Liver (tissue), 8 donors: ENCODE measurements at regions not wholly inside any gene's neighbourhood (a gene's known extent, or its start where the extent isn't known, plus 50 kb on each side); places are given as distances from the start of the nearest gene placed in this dataset.

Source experiments
- DNase-seq: peaks from one replicate; pipeline ENCODE4 v3.0.0-alpha.2; 2017; ENCODE audit warnings: low spot score
- H3K27ac ChIP-seq, 2 donors: one replicate each; pipeline ENCODE4 v1.7.0; 2013; ENCODE audit warnings: inconsistent platforms in 2 of 2, low read length in 2 of 2, control low read depth in 1 of 2, low read depth in 1 of 2, mild to moderate bottlenecking in 1 of 2
- H3K27me3 ChIP-seq, 4 donors: one replicate each; pipeline versions ENCODE4 v1.6.1 to v1.7.0; 2013; ENCODE audit warnings: low read length in 3 of 4, inconsistent platforms in 1 of 4, mild to moderate bottlenecking in 1 of 4, moderate library complexity in 1 of 4; ENCODE audit not compliant: control insufficient read depth in 4 of 4, insufficient read depth in 4 of 4
- H3K36me3 ChIP-seq, 4 donors: one replicate each; pipeline versions ENCODE4 v1.6.1 to v1.7.0; 2013; ENCODE audit warnings: low read length in 3 of 4, mild to moderate bottlenecking in 3 of 4, low read depth in 1 of 4, moderate library complexity in 1 of 4; ENCODE audit not compliant: control insufficient read depth in 4 of 4, insufficient read depth in 3 of 4
- H3K4me1 ChIP-seq, 4 donors: one replicate each; pipeline versions ENCODE4 v1.6.1 to v1.7.0; 2013; ENCODE audit warnings: low read length in 3 of 4, mild to moderate bottlenecking in 3 of 4, moderate library complexity in 1 of 4; ENCODE audit not compliant: control insufficient read depth in 4 of 4, insufficient read depth in 4 of 4
- H3K4me3 ChIP-seq, 3 donors: one replicate each; pipeline versions ENCODE4 v1.6.1 to v1.7.0; 2013; ENCODE audit warnings: low read length in 3 of 3, control low read depth in 1 of 3, low read depth in 1 of 3, mild to moderate bottlenecking in 1 of 3
- H3K9ac ChIP-seq, 2 donors: one replicate each; pipeline ENCODE4 v1.7.0; 2013; ENCODE audit warnings: low read length in 2 of 2, mild to moderate bottlenecking in 2 of 2, moderate library complexity in 2 of 2, control low read depth in 1 of 2, low read depth in 1 of 2
- H3K9me3 ChIP-seq, 4 donors: one replicate each; pipeline versions ENCODE4 v1.6.1 to v1.7.0; 2013; ENCODE audit warnings: low read length in 3 of 4; ENCODE audit not compliant: control insufficient read depth in 4 of 4
- ATF3 ChIP-seq: IDR thresholded peaks from 2 replicates; pipeline ENCODE4 v1.6.1; 2016; ENCODE audit warnings: antibody characterized with exemption
- CTCF ChIP-seq: fragments of 150-350 bp; IDR thresholded peaks from 2 replicates; pipeline ENCODE4 v1.5.1; 2017; ENCODE audit warnings: improper control_type of control experiment, low read depth, low read length; ENCODE audit not compliant: missing input control
- EGR1 ChIP-seq, 2 donors: IDR thresholded peaks; 2 replicates each; pipeline ENCODE4 v1.6.1; 2016 to 2018; ENCODE audit warnings: antibody characterized with exemption in 2 of 2, low read depth in 2 of 2
- FOXA1 ChIP-seq: IDR thresholded peaks from 2 replicates; pipeline ENCODE4 v1.6.1; 2016; ENCODE audit warnings: antibody characterized with exemption
- HNF4A ChIP-seq, 2 donors: conservative IDR thresholded peaks; 2 replicates each; pipeline ENCODE4 v1.6.1; 2016; ENCODE audit warnings: antibody characterized with exemption in 2 of 2, mild to moderate bottlenecking in 2 of 2
- HNF4G ChIP-seq: IDR thresholded peaks from 2 replicates; pipeline ENCODE4 v1.6.1; 2016; ENCODE audit warnings: antibody characterized with exemption
- JUND ChIP-seq, 2 donors: IDR thresholded peaks; 2 replicates each; pipeline ENCODE4 v1.6.1; 2016; ENCODE audit warnings: antibody characterized with exemption in 2 of 2
- MAX ChIP-seq: IDR thresholded peaks from 2 replicates; pipeline ENCODE4 v1.6.1; 2016; ENCODE audit warnings: antibody characterized with exemption
- NR2F2 ChIP-seq: IDR thresholded peaks from 2 replicates; pipeline ENCODE4 v1.6.1; 2016; ENCODE audit warnings: antibody characterized with exemption
- RAD21 ChIP-seq, 2 donors: IDR thresholded peaks; 2 replicates each; pipeline ENCODE4 v1.6.1; 2016; ENCODE audit warnings: antibody characterized with exemption in 2 of 2, mild to moderate bottlenecking in 2 of 2
- REST ChIP-seq: IDR thresholded peaks from 2 replicates; pipeline ENCODE4 v1.6.1; 2016; ENCODE audit warnings: antibody characterized with exemption, mild to moderate bottlenecking
- RXRA ChIP-seq, 2 donors: IDR thresholded peaks; 2 replicates each; pipeline ENCODE4 v1.6.1; 2017 to 2018; ENCODE audit warnings: antibody characterized with exemption in 2 of 2, mild to moderate bottlenecking in 1 of 2
- SP1 ChIP-seq: IDR thresholded peaks from 2 replicates; pipeline ENCODE4 v1.6.1; 2018; ENCODE audit warnings: antibody characterized with exemption, mild to moderate bottlenecking
- TAF1 ChIP-seq: conservative IDR thresholded peaks from 2 replicates; pipeline ENCODE4 v1.6.1; 2016; ENCODE audit warnings: antibody characterized with exemption, mild to moderate bottlenecking
- YY1 ChIP-seq: IDR thresholded peaks from 2 replicates; pipeline ENCODE4 v1.6.1; 2016; ENCODE audit warnings: antibody characterized with exemption, mild to moderate bottlenecking
- ZBTB33 ChIP-seq: IDR thresholded peaks from 2 replicates; pipeline ENCODE4 v1.6.1; 2016; ENCODE audit warnings: antibody characterized with exemption
- WGBS: extraction: QIAGEN DNeasy Blood & Tissue Kit; methylation state at CpG from one replicate; pipeline ENCODE4 v1.1.7; 2013; 5-methylcytosine and 5-hydroxymethylcytosine counted together
- donor health status: healthy.
- donor health status: healthy.
- donor health status: healthy.
- donor health status: healthy.
- donor health status: healthy.

GRCh38 chr5:2181149-2181548 lies 298.4 kb upstream of the IRX4 start:
- no peaks in the 10 kb centered on the region for H3K4me1 ChIP-seq
- H3K9ac ChIP-seq, result no peak overlapping the region
- WGBS, result 62% methylated on average over 8 of the region's 8 CpGs
- no peaks in the 10 kb centered on the region for H3K9me3 ChIP-seq
- no peak overlapping the region for H3K27ac ChIP-seq
- DNase-seq, result no peak
- no peaks in the 10 kb centered on the region for H3K36me3 ChIP-seq
- no peak for TF ChIP-seq ZBTB33
- TF ChIP-seq TAF1, result no peak
- TF ChIP-seq RAD21 (IDR thresholded peaks at IDR 0.05), result no peak
- TF ChIP-seq MAX, result no peak
- no peak for TF ChIP-seq CTCF
- no peak for TF ChIP-seq SP1
- no peak for TF ChIP-seq HNF4G
- no peak for TF ChIP-seq REST
- TF ChIP-seq RXRA (IDR thresholded peaks at IDR 0.05), result no peak
- no peak for TF ChIP-seq YY1
- no peak for TF ChIP-seq EGR1 (IDR thresholded peaks at IDR 0.05; ENCODE audit: low read depth in 2 of 2)
- no peak for TF ChIP-seq JUND (IDR thresholded peaks at IDR 0.05)
- no peak for TF ChIP-seq HNF4A (conservative IDR thresholded peaks at IDR 0.05)
- TF ChIP-seq NR2F2, result no peak
- no peak for TF ChIP-seq FOXA1
- TF ChIP-seq ATF3, result no peak
- H3K27me3 ChIP-seq, result peaks cover 0 to 2% (median 0%) of the 10 kb centered on the region in 4 donors
- H3K4me3 ChIP-seq, result no peak overlapping the region

- no peak for DNase-seq
- no peak for TF ChIP-seq MAX
- TF ChIP-seq HNF4A (conservative IDR thresholded peaks at IDR 0.05), result no peak
- TF ChIP-seq FOXA1, result no peak
- no peak for TF ChIP-seq REST
- no peak for TF ChIP-seq CTCF
- no peak for TF ChIP-seq ZBTB33
Measured at GRCh38 chr5:2180456-2180855, 297.7 kb upstream of the IRX4 start.

More at GRCh38 chr5:2180456-2180855, 297.7 kb upstream of the IRX4 start:
- Histone ChIP-seq H3K27me3 (peaks cover 0 to 2% (median 0%) of the 10 kb centered on the region in 4 donors), H3K36me3 (no peaks in the 10 kb centered on the region), H3K4me3 (no peak overlapping the region), H3K9ac (no peak overlapping the region), H3K27ac (no peak overlapping the region), H3K9me3 (no peaks in the 10 kb centered on the region), H3K4me1 (no peaks in the 10 kb centered on the region)
- 85% methylated on average over 17 of the region's 17 CpGs for WGBS
